MV-4-11 (cell line): ENCODE measurements at regions not wholly inside any gene's neighbourhood (a gene's known extent, or its start where the extent isn't known, plus 50 kb on each side); places are given as distances from the start of the nearest gene placed in this dataset.

ENCODE experiments used
- DNase-seq: peaks from one replicate; lab custom pipeline; 2025; lab: John Stamatoyannopoulos, UW

- DNase-seq: no peak
Measured at GRCh38 chr11:15621565-15621964, 506.8 kb downstream of the INSC start.

DNA sequence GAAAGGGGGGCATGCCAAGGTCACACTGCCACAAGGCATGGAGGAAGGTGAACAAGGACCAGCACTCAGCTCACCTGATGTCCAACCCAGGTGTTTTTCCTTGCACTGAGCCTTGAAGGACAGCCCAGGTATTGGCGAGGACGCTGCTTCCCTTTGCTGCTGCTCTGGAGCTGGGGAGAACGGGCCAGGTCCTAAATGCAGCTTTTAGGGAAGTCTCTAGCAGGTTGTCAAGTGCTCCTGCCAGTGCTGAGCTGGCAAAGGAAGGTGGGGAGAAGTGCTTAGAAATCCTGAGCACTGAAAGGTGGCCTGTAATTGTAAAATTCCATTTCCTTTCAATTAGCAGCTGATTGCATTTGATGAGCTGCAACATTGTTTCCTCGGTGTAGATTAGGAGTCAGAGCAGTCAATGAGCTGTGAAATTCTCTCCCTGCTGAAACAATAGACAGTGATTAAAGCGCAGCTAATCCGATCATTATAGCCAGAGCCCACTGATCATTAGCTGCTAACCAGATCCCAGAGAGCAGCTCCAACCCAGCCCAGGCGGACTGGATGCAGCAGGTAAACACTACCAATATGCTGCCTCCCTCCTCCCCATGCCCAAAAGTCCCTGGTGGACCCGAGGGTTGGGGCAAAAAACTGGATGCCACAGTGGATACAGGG is 507.6 kb downstream of the INSC start:
- DNase-seq: no peak

DNA sequence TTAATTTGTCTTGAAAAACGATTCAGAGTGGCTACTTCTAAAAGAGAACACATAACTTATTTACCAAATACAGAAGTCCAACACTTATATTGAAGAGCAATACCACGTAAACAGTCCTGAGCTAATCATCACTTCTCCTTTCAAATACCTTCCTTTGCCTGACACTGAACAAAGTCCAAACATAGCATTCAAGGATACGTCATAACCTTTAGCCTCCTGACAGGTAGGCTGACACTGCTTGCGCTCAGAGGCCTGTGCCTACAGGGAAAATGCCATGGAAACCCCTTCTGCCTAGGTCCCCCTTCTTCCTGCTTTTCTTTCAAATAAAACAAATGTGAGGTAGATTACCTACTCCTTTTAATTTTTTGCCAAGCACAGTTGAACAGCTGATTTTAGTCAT is 510.0 kb downstream of the INSC start:
- no peak for DNase-seq

GRCh38 chr11:15625691-15626090 is 511.0 kb downstream of the INSC start:
- no peak for DNase-seq

GRCh38 chr11:15627560-15627959 is 512.8 kb downstream of the INSC start:
- no peak for DNase-seq

DNA sequence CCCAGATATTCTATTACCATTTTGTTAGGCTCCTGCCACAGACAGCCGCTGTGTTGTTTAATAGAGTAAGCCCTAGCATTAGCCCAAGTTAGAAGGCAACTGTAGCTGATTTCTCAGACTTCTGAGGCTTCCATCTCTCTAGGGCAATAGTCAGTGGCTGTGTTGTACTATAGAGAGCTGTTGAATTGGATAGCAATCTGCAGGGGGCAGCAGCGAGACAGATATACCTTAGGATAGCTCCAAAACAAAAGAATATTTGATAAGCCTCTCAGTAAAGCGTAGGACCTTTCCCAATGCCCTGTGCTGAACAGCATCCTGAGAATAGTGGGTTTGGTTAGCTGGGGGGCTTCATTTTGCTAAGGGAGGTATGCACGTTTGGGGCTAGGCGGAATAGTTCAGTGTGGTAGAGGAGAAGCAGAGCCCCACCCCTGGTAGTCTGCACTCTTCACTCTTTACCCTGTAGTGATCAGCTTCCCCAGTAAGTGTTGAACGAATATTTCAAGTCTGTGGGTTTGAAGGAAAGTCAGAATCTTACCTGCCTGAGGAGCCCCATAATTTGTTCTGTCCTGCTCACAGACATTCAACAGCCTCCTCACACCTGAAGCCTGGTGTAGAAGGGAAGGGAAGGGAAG is 515.1 kb downstream of the INSC start:
- peak; percentile 45 for DNase-seq

GRCh38 chr11:15630896-15631295 is 516.2 kb downstream of the INSC start:
- DNase-seq: no peak

GRCh38 chr11:15635521-15635920 is 520.8 kb downstream of the INSC start:
- DNase-seq: no peak

- peak; percentile 100 for DNase-seq
Measured at GRCh38 chr11:15636521-15637089, 521.9 kb downstream of the INSC start.

- DNase-seq: peak; percentile 99
Measured at GRCh38 chr11:15638386-15638787, 523.7 kb downstream of the INSC start.

GRCh38 chr11:15640318-15640717 is 525.6 kb downstream of the INSC start:
- no peak for DNase-seq

- DNase-seq: no peak
Measured at GRCh38 chr11:15641271-15642045, 526.7 kb downstream of the INSC start.

DNA sequence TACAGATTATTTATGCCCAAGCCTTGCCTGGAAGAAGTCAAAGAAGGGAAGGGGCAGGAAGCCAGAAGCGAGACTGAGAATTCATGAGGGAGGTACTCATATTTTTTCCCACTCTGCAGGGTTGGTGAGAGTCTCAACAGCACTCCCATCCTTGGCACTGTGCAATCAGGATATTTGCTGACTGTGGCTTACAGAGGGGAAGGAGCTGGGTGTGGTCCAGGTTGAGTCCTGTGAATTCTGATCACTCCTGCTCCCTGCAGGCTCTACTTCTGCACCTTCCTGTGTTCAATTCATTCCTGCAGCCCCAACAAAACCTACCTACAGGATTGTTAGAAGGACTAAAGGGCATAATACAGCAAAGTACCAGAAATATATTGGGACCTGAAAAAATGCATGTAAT is 530.5 kb downstream of the INSC start:
- no peak for DNase-seq

GRCh38 chr11:15649371-15650104 is 534.8 kb downstream of the INSC start:
- no peak for DNase-seq

DNA sequence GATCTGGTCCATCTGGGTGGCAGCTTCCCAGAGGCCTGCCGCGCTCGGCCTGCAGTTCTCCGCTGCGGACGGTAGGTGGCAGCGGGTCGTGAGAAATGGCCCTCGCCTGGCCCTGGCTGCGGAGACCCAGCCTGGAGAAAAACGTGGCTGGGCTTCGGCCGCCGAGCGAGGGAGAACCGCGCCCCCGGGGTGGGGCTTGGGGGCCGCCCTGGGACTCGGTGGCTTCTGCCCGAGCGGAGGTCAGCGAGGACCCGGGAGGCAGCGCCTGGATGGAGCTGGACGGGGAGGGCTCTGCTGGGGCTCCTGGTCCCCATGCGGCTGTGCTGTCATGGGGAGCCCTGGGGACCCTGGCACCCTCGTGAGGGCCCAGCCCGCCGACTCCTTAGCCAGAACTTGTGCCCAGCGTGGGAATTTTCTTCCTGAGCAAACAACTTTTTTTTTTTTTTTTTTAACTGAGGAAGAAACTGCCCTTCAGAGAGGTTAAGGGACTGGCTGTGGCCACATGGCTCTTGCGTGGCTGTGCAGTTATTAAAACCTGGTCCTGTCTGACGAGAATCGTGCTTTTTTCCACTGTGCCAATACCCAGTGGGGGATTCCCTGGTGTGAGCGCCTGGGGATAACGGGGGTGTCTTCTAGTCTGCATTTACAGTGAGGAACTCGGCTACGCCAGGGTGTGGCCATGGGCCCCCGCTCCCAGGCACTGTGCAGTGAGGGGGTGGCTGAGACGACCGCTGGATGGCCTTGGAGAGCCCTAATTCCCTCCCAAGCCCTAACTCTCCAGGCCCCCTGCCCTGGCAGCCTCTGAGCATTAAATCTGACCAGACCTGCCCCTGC is 535.6 kb downstream of the INSC start:
- peak; percentile 79 for DNase-seq

GRCh38 chr11:15651033-15651432 is 536.3 kb downstream of the INSC start:
- no peak for DNase-seq

DNA sequence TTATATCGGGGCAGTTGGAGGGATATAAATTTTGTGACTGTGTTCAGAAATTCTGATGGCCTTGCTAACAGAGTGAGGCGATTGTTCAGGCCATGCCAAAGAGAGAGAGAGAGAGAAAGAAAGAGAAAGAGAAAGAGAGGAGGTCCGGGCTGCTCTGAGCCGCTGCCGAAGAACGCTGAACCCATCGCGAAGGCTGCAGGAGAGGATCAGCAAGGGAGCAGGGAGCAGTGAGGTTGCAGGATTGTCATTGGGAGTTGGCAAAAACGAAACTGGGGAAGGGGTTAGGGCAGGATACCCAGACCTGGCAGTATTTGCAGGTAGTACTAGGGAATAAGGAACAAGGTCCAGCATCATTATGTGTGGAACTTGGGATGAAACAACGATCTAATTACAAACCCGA is 537.1 kb downstream of the INSC start:
- DNase-seq: no peak

GRCh38 chr11:15653191-15653710 is 538.5 kb downstream of the INSC start:
- no peak for DNase-seq

DNA sequence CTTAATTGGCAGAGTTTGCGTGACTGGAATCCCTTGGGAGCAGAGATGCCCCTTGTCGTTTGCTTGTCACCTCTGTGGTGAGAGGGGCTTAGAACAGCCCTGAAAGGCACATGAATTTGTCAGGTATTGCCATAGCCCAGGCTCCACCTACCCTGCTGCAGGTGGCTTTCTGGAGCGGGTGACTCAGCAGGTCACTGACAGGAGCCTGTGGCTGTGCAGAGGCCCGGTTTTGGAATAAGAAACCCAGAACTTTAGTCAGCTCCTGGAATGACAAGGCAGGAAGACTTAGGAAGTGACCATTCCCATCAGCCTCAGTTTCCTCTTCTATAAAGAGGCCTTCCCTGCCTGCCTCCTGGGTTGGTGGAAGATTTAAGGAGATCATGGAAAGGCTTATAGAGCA is 539.7 kb downstream of the INSC start:
- no peak for DNase-seq

DNA sequence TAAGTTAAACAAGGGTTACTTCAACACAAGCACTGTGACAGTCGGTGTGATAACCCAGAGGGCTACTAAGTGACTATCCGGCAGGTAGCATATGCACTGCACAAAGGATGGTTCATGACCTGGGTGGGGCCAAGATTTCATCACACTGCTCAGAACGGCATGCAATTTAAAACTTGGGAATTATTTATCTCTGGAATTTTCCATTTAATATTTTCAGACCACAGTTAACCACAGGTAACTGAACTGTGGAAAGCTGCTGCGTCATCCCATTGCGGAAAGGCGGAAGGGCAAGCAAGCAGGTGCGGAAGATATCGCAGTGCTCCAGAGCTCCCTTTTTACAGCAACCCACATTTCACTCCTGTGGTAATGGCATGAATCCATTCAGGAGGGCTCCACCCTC is 540.8 kb downstream of the INSC start:
- DNase-seq: no peak

DNA sequence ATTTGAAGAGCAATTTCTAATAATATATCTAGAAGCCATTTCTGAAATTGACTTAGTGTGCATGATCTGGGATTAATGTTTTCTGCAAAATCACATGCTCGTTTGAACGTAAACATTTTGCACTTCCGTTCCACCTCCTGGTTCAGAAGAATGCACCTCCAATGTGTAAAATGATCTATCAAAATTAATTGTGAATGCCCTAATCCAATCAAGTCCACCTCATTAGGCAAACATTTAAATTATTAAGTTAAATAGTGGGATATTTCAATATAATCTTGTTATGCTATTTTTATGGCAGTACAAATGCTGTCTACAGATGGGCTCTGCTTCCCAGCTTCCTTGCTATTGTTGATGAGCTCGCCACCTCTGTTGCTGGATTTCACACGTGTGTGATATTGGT is 542.5 kb downstream of the INSC start:
- DNase-seq: no peak
